Bronchial epithelial cell (primary cell): ENCODE measurements at regions not wholly inside any gene's neighbourhood (a gene's known extent, or its start where the extent isn't known, plus 50 kb on each side); places are given as distances from the start of the nearest gene placed in this dataset.

ENCODE experiments used
- DNase-seq: peaks from one replicate; pipeline ENCODE4 v3.0.0-alpha.2; 2010; ENCODE audit warnings: low read depth
- FAIRE-seq: peaks from 2 replicates; lab custom pipeline; 2011; peaks lifted over from hg19 to GRCh38; lab: Jason Lieb, UNC
- H3K27me3 ChIP-seq: 2 replicates; pipeline ENCODE4 v1.5.1; 2011; ENCODE audit warnings: low read length; ENCODE audit not compliant: control insufficient read depth, insufficient read depth
- H3K36me3 ChIP-seq: 2 replicates; pipeline ENCODE4 v1.5.1; 2011; ENCODE audit warnings: low read length; ENCODE audit not compliant: control insufficient read depth, insufficient read depth
- H3K4me3 ChIP-seq: 2 replicates; pipeline ENCODE4 v1.5.1; 2011; ENCODE audit warnings: mild to moderate bottlenecking, low read depth, low read length, control low read depth
- TF ChIP-seq, protein P1 (sequence below): IDR thresholded peaks from 2 replicates; pipeline ENCODE4 v1.5.1; 2011; ENCODE audit warnings: mild to moderate bottlenecking, moderate library complexity, low read length, control low read depth, inconsistent platforms; ENCODE audit not compliant: insufficient read depth, severe bottlenecking

DNA sequence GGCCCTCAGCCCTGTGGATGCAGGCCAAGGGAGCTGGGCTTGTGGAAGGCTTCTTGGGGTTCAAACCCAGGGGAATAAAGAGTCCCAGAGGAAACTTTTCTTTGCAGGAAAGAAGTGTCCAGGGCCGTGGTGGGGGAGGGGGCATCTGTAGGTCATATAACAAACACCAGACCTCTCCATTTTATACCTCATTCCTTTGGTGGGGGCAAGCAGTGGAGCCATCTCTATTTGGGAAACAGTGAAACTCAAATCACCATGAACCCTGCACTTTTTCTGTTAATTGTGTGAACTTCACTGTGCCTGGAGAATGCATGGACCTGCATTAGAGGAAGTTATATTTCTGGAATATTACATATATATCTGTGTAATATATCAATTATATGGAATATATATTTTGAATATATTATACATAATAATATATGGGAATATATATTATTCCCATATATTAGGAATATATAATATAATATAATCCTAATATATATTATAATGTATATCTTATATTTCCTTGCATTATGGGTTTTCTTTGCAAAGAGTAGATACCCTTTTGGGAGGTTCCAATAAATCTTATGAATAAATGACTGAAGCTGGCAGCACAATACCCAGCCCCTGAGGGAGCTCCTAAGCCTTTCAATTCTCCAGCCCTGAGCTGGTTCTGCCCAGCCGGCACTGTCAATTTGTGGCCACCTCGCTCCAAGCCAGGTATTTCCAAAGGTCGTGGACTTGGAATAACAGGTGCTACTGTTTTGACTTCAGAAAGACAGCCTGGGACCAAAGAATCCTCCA is 97.7 kb upstream of the PKDCC start:
- FAIRE-seq: no peak
- Histone ChIP-seq H3K36me3 (no peaks in the 10 kb centered on the region), H3K4me3 (no peak overlapping the region), H3K27me3 (peaks cover 5% of the 10 kb centered on the region)
- no peak for DNase-seq
- TF ChIP-seq, protein P1, sequence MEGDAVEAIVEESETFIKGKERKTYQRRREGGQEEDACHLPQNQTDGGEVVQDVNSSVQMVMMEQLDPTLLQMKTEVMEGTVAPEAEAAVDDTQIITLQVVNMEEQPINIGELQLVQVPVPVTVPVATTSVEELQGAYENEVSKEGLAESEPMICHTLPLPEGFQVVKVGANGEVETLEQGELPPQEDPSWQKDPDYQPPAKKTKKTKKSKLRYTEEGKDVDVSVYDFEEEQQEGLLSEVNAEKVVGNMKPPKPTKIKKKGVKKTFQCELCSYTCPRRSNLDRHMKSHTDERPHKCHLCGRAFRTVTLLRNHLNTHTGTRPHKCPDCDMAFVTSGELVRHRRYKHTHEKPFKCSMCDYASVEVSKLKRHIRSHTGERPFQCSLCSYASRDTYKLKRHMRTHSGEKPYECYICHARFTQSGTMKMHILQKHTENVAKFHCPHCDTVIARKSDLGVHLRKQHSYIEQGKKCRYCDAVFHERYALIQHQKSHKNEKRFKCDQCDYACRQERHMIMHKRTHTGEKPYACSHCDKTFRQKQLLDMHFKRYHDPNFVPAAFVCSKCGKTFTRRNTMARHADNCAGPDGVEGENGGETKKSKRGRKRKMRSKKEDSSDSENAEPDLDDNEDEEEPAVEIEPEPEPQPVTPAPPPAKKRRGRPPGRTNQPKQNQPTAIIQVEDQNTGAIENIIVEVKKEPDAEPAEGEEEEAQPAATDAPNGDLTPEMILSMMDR: no peak

DNA sequence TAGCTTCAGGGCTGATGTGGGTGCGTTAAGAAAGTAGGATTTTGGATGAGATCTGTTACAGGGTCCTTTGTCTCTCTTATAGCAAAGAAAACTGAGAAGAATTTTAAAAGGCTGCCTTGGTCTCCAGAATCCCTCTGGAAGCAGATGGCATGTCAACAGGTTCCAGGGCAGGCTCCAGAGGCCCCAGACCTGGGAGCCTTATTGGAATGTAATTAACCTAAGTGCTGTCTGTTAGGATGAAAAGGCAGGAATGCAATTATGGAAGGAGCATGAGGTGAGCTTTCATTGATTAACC is 97.2 kb upstream of the PKDCC start:
- TF ChIP-seq, protein P1: no peak
- H3K36me3 ChIP-seq: no peaks in the 10 kb centered on the region
- H3K27me3 ChIP-seq: peaks cover 5% of the 10 kb centered on the region
- no peak overlapping the region for H3K4me3 ChIP-seq
- FAIRE-seq (no peak), DNase-seq (no peak)

DNA sequence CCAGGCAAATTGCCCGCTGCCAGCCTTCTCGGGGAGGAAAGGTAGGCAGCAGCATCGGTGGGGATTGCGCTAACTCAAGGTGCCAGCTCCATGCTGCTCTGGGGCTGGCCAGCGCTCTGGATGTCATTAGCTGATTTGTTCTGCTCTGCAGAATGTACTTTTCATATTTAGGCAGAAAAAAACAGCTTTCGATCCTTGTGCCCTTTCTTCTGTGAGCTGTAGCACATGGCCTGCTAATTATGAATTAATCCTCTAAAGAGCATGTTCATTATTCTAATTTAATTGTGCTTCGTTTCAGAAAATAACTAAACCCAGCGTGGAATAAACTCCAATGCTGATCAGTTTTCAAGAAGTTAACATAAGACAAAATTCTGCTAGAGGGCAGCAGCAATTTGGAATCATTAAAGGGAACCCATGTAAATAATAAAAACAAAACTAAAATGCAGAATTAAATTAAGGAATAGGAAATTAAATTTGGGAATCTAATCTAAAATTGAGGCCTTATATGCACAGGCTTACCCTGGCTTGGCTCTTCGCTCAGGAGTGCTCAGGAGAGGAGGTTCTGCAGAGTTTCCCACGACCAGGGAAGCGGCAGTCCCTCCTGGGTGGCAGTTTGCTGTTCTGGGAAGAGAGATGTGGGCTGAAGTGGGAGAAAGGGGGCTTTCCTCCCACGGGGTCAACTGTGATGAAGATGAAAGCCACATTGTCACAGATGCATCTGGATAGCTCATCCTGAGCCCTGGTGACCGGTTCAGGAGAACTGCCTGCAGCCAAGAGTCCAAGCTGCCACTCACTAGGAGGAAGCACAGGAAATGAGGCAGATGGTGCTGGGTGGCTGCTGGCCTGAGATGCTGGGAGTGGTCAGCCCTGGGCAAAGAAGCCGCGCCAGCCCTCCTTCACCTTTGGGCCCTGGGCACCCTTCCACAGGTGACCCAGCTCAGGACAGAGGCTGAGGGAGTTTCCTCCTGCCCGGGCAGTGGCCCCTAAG is 93.2 kb upstream of the PKDCC start:
- TF ChIP-seq, protein P1: no peak
- no peak for DNase-seq
- no peak overlapping the region for H3K4me3 ChIP-seq
- no peaks in the 10 kb centered on the region for H3K36me3 ChIP-seq
- no peak for FAIRE-seq
- H3K27me3 ChIP-seq: peaks cover 5% of the 10 kb centered on the region

DNA sequence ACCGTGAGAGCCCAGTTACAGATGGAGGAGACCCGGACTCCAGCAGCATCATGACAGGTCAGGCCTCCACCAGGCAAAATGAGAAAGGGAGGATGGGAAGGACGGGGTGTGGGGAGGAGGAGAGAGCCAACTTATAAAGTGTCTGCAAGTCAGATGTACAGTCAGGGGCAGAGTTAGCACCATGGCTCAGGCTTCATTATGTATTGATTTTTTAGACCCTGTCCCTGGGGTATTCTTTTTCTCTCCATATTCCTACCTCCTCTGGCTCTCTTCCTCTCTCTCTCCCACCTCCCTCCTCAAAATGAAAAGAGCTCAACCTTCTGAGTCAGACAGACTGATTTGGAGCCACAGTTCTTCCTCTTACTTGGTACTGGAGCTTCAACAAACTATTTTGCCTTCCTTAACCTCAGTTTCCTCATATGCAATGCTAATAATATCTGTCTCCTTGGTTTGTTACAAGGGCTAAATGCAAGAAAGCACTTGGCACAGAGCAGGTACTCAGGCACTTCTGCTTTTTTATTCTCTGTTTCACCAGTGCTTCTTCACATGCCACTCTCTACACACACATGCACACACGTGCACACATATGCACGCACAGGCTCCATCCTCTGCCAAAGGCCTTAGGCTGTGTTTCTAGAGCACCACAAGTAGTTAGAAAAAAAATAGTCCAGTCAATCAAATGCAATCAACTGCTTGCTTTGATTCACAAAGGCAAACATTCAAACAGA is 92.3 kb upstream of the PKDCC start:
- Histone ChIP-seq H3K4me3 (no peak overlapping the region), H3K27me3 (peaks cover 6% of the 10 kb centered on the region), H3K36me3 (no peaks in the 10 kb centered on the region)
- TF ChIP-seq, protein P1: no peak
- DNase-seq (no peak), FAIRE-seq (no peak)

DNA sequence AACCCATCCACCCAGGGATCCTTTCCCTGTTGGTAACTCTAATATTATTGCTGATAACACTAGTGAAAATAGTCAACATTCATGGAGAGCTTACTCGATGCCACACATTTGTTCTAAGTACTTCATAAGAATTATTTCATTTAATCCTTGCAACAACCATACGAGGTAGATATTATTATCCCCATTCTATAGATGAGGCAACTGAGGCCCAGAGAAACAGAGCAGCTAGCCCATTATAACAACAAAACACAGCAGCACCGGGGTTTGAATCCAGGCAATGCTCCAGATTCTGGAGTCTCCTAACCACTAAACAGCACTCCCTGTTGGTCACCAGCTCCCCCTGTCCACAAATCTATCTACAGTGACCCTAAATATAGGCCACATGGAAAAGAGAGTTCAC is 90.4 kb upstream of the PKDCC start:
- no peak for FAIRE-seq
- Histone ChIP-seq H3K27me3 (peaks cover 8% of the 10 kb centered on the region), H3K4me3 (no peak overlapping the region), H3K36me3 (no peaks in the 10 kb centered on the region)
- TF ChIP-seq, protein P1: no peak
- no peak for DNase-seq
